HG02981 (cell line): ENCODE measurements at regions not wholly inside any gene's neighbourhood (a gene's known extent, or its start where the extent isn't known, plus 50 kb on each side); places are given as distances from the start of the nearest gene placed in this dataset.

Experiments used
- ATAC-seq: cut with Tn5 transposase; IDR thresholded peaks from one replicate; pipeline ENCODE4 v1.9.1; 2021; ENCODE audit warnings: mild to moderate bottlenecking, moderate library complexity; ENCODE audit not compliant: unreplicated experiment

DNA sequence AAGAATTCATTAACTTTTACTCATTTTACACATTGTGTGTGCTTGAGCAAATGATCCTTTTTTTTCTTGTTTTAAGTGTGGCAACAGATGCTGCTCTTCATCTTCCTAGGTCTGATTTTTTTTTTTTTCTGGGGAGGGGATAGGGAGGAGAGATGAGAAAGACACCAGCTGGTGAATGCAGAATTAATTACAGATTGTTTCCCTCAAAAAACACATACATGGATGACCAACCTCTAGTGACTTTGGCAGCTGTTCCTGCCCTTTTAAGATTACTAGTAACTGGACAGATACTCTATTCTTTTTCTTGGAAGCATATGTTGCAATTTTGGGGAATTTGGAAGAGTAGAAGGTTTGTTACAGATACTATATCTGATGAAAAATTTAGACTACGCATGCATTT lies 103.6 kb upstream of the MYO16 start:
- no peak for ATAC-seq

DNA sequence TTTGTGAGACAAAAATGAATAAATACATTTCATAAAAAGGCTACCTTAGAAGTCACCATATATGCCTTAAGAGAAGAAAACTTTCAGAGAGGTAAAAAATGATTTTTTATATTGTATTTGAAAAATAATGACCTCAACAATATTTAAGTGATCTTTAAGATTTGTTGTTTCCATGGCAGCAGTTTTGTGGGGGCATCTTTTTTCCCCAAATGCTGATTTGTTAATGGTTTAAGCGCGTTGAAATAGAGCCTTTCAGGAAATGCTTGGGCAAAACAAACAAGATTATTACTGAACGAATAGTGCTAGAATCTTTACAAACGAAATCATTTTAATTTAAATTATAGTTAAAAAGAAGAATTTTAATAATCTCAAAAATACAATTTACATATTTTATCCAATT lies 103.1 kb upstream of the MYO16 start:
- ATAC-seq, result no peak

DNA sequence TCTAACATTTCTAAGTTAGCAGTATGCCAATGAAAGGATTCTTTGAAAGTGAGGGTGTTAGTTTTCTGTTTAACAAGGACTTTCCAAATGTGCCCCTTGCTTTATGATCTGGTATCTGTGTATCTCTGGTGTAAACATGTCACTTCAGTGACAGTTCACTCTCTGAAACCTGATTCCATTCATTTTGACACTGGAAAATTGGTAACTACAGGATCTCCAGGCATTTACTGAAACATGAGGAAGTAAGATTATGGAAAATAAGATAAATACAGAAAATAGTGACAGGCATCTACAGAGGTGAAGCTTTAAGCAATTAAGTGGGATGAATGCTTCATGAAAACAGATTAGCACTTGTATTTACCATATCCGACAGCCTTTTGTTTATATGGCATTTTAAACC lies 101.6 kb upstream of the MYO16 start:
- ATAC-seq, result no peak

- ATAC-seq, result no peak
Observed at GRCh38 chr13:108528303-108528702, 101.1 kb upstream of the MYO16 start.

- no peak for ATAC-seq
Observed at GRCh38 chr13:108533842-108534241, 95.6 kb upstream of the MYO16 start.

GRCh38 chr13:108534728-108535127 lies 94.7 kb upstream of the MYO16 start:
- ATAC-seq, result no peak

DNA sequence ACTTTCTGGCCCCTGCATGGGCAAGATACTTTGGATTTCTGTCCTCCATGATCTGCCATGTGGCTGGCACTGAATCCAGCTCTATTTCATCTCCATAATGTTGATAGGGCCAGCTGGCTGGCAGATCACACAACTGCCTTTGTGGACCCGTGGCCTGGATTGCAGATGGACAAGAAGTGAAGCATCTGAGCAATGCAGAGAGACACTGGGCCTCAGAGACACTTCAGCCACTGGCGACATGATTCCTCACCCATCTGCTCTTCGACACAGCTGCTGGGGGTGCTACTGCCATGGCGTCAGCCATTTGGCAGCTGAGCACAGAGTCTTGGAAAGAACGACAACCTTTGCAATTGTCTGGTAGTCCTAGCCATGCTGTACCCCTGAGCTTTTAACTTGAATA lies 79.5 kb upstream of the MYO16 start:
- no peak for ATAC-seq

- no peak for ATAC-seq
Observed at GRCh38 chr13:108551674-108552073, 77.7 kb upstream of the MYO16 start.

DNA sequence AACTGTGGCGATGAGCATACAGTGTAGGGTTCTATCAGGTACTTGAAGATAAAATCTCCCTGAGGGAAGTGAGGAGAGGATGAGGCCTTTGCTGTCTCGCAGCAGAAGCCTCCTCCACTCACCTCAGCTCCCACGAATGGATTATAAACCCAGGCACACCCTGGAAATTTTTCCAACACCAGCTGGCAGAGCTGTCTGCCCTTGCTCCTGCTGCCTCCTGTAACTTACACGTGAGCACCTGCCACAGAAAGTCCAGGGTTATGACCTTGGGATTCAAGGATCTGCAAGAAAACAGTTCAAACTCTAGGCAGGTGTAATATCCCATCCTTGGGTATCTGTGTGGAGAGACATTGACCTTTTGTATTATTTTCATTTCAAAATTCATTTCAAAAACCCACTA lies 70.9 kb upstream of the MYO16 start:
- ATAC-seq, result no peak

DNA sequence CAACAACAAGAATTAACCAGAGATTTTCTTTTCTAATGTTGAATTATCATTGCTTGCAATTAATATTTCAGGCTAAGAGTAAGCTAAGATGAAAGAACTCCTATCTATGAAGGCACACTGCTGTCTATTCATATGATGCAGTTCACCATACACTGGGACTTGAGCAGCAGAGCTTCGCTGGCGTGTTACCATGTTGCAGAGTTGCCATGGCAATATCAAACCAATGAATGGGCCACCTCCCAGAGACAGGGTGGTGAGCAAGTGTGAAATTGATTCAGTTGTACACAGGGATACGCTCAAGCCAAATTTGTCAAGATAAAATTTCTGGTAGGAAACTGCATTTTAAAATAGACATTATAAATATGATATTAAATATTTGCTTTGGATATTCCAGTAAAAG lies 69.3 kb upstream of the MYO16 start:
- ATAC-seq, result no peak

- ATAC-seq, result no peak
Observed at GRCh38 chr13:108561149-108561548, 68.3 kb upstream of the MYO16 start.

GRCh38 chr13:108566413-108567170 lies 62.8 kb upstream of the MYO16 start:
- no peak for ATAC-seq

DNA sequence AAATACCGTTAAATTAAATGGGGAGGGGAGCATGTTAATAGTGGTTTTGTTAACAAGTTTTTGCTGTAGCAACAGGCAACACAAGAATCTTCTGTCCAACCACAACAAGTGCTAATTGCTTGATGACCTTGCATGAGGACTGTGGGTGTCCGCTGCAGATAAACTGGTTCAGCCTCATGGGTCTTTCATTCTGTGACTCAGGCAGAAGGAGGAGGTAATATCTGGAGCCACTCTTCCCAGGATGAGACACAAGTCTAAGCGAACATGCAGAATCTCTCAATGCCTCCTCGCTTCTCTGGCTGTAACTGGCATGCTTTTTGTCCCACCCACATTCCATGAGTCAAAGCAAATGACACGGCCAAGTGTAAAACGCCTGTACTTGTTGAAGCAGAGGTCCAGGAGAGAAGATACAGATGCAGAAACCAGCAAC lies 56.6 kb upstream of the MYO16 start:
- ATAC-seq, result no peak

GRCh38 chr13:108573455-108573854 lies 56.0 kb upstream of the MYO16 start:
- ATAC-seq, result no peak

DNA sequence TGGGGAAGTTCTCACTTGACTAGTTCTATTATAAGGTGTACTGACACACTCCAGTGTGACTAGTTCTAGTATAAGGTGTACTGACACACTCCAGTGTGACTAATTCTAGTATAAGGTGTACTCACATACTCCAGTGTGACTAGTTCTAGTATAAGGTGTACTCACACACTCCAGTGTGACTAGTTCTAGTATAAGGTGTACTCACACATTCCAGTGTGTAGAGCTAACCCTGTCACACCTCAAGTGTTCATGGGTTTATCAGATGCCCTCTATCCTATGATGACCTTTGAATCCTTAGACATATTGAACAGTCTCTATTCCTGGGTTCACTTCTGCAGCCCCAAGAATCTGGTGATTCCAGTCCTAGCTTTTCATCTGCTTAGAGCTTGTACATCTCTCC lies 54.6 kb upstream of the MYO16 start:
- no peak for ATAC-seq

DNA sequence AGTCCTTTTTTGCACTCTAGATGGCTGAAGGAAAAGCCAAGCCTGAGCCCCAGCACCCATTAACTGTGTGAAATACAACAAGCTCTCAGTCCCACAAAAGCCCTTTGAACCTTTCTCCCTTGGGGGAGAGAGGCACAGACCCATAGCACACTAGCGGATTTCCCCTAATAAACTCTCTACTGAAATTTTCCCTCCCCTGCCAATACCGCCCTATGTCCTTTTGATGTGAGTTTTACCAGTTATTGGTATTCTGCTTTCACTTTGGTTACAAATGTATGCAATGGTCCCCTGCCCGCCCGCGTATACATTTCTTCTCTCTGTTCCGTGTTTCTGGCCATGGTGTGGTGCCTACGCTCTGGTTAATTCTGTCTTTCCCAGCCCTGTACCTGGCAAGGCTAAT lies 54.0 kb upstream of the MYO16 start:
- ATAC-seq, result no peak
